ENCODE measurements at regions not wholly inside any gene's neighbourhood (a gene's known extent, or its start where the extent isn't known, plus 50 kb on each side); places are given as distances from the start of the nearest gene placed in this dataset.

DNA sequence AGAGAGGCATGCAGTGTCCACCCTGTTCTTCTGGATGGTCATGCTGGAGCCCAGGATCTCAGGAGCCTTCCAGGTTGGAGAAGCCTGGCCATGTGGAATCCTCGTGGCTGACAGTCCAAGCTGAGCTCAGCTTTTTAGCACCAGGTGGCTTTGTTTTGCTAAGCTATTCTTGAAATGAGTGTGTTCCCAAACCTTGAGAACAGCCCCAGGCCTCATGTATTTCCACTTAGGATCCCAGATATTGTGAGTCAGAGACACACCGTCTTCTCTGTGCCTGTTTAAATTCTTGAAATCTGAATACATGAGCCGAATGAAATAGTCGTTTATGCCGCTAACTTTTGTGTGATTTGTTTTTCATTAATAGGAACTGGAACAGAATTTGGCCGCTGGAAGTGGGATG lies 61.2 kb downstream of the IRX2 start:
- TF ChIP-seq, protein P1, sequence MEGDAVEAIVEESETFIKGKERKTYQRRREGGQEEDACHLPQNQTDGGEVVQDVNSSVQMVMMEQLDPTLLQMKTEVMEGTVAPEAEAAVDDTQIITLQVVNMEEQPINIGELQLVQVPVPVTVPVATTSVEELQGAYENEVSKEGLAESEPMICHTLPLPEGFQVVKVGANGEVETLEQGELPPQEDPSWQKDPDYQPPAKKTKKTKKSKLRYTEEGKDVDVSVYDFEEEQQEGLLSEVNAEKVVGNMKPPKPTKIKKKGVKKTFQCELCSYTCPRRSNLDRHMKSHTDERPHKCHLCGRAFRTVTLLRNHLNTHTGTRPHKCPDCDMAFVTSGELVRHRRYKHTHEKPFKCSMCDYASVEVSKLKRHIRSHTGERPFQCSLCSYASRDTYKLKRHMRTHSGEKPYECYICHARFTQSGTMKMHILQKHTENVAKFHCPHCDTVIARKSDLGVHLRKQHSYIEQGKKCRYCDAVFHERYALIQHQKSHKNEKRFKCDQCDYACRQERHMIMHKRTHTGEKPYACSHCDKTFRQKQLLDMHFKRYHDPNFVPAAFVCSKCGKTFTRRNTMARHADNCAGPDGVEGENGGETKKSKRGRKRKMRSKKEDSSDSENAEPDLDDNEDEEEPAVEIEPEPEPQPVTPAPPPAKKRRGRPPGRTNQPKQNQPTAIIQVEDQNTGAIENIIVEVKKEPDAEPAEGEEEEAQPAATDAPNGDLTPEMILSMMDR (IDR thresholded peaks at IDR 0.05; ENCODE audit: insufficient read depth, low read length, poor library complexity, severe bottlenecking) = no peak
- no peak for TF ChIP-seq EZH2phosphoT487 (conservative IDR thresholded peaks at IDR 0.05; ENCODE audit: low read length)
- Histone ChIP-seq H3K9me3 (ENCODE audit: insufficient read depth, low read length) (no peaks in the 10 kb centered on the region), H3K4me2 (ENCODE audit: low read depth, low read length, poor library complexity, severe bottlenecking) (no peak overlapping the region), H4K20me1 (ENCODE audit: low read depth, low read length) (no peaks in the 10 kb centered on the region), H3K4me3 (ENCODE audit: insufficient read depth, low read length, poor library complexity, severe bottlenecking) (no peak overlapping the region), H3K36me3 (ENCODE audit: low read length) (no peaks in the 10 kb centered on the region), H3K27ac (ENCODE audit: low read depth, low read length) (no peak overlapping the region), H3F3A (ENCODE audit: insufficient read depth) (no peaks in the 10 kb centered on the region), H3K9ac (ENCODE audit: low read length) (no peak overlapping the region), H3K79me2 (ENCODE audit: insufficient read depth, low read length) (no peaks in the 10 kb centered on the region), H2AFZ (ENCODE audit: low read depth, low read length, severe bottlenecking) (no peak overlapping the region), H3K27me3 (ENCODE audit: low read length) (no peaks in the 10 kb centered on the region), H3K9me2 (replicated peaks; ENCODE audit: insufficient read depth, low read length) (no peaks in the 10 kb centered on the region)

DNA sequence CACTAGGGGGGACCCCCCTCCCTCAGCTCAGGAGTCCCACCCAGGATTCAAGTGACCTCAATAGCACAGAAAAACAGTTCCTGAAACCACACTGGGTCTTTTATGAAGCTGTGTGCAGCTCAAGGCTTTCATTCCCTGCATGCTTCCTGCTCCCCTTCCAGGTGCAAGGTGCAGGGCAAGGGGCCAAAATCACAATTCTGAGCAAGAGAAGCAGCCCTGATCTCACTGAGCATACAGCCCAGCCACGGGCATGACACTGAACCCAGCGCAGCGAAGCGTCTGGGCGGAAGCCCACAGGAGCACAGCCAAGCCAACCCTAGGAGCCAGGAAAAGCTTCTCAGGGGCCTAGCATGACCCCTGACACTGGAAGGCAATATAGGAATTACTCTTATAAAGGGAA lies 62.9 kb downstream of the IRX2 start:
- Histone ChIP-seq H3K9me2 (replicated peaks; ENCODE audit: insufficient read depth, low read length) (no peaks in the 10 kb centered on the region), H3K4me3 (ENCODE audit: insufficient read depth, low read length, poor library complexity, severe bottlenecking) (no peak overlapping the region), H3F3A (ENCODE audit: insufficient read depth) (no peaks in the 10 kb centered on the region), H3K36me3 (ENCODE audit: low read length) (no peaks in the 10 kb centered on the region), H4K20me1 (ENCODE audit: low read depth, low read length) (no peaks in the 10 kb centered on the region), H3K27me3 (ENCODE audit: low read length) (no peaks in the 10 kb centered on the region), H3K4me2 (ENCODE audit: low read depth, low read length, poor library complexity, severe bottlenecking) (no peak overlapping the region), H3K9ac (ENCODE audit: low read length) (no peak overlapping the region), H3K79me2 (ENCODE audit: insufficient read depth, low read length) (no peaks in the 10 kb centered on the region), H3K27ac (ENCODE audit: low read depth, low read length) (no peak overlapping the region), H3K9me3 (ENCODE audit: insufficient read depth, low read length) (no peaks in the 10 kb centered on the region), H2AFZ (ENCODE audit: low read depth, low read length, severe bottlenecking) (no peak overlapping the region)
- TF ChIP-seq EZH2phosphoT487 (conservative IDR thresholded peaks at IDR 0.05; ENCODE audit: low read length) = no peak
- TF ChIP-seq, protein P1 (IDR thresholded peaks at IDR 0.05; ENCODE audit: insufficient read depth, low read length, poor library complexity, severe bottlenecking) = no peak

DNA sequence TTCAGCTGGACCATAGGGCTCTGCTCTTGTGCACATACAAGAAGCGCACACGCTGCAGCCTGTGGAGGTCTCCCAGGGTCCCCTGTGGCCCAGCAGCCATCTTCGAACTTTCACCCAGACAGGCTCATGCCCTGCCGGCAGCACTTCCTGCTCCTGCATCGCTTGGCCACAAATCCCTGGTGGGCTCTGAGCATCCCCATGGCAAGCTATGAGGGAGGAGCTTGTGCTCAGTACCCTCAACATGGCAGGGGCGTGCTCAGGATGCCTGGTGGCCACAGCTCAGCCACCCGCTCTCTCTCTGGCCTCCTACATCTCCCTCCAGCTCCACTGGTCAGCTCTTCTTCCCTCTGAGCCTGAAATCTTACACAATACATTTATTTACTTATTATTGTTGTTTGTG lies 63.7 kb downstream of the IRX2 start:
- no peak overlapping the region for H2AFZ ChIP-seq (ENCODE audit: low read depth, low read length, severe bottlenecking)
- H3K79me2 ChIP-seq (ENCODE audit: insufficient read depth, low read length) = no peaks in the 10 kb centered on the region
- H3K9me3 ChIP-seq (ENCODE audit: insufficient read depth, low read length) = no peaks in the 10 kb centered on the region
- H3K9me2 ChIP-seq (replicated peaks; ENCODE audit: insufficient read depth, low read length) = no peaks in the 10 kb centered on the region
- H3K27ac ChIP-seq (ENCODE audit: low read depth, low read length) = no peak overlapping the region
- TF ChIP-seq, protein P1 (IDR thresholded peaks at IDR 0.05; ENCODE audit: insufficient read depth, low read length, poor library complexity, severe bottlenecking) = no peak
- no peak for TF ChIP-seq EZH2phosphoT487 (conservative IDR thresholded peaks at IDR 0.05; ENCODE audit: low read length)
- no peaks in the 10 kb centered on the region for H3K36me3 ChIP-seq (ENCODE audit: low read length)
- no peaks in the 10 kb centered on the region for H4K20me1 ChIP-seq (ENCODE audit: low read depth, low read length)
- H3F3A ChIP-seq (ENCODE audit: insufficient read depth) = no peaks in the 10 kb centered on the region
- H3K4me3 ChIP-seq (ENCODE audit: insufficient read depth, low read length, poor library complexity, severe bottlenecking) = no peak overlapping the region
- H3K27me3 ChIP-seq (ENCODE audit: low read length) = no peaks in the 10 kb centered on the region
- H3K4me2 ChIP-seq (ENCODE audit: low read depth, low read length, poor library complexity, severe bottlenecking) = no peak overlapping the region
- H3K9ac ChIP-seq (ENCODE audit: low read length) = no peak overlapping the region
